Breast epithelium (tissue), 4 donors: ENCODE measurements at regions not wholly inside any gene's neighbourhood (a gene's known extent, or its start where the extent isn't known, plus 50 kb on each side); places are given as distances from the start of the nearest gene placed in this dataset.

ENCODE experiments used
- DNase-seq, 2 donors: peaks; one replicate each; pipeline ENCODE4 v3.0.0-alpha.2; 2019; ENCODE audit warnings: low spot score in 2 of 2
- H3K27ac ChIP-seq, 2 donors: fragments of 200-600 bp; sonication (generic) in 1 of 2; one replicate each; pipeline ENCODE4 v1.5.1; 2016 to 2019; ENCODE audit warnings: mild to moderate bottlenecking in 1 of 2
- H3K27me3 ChIP-seq, 2 donors: fragments of 200-600 bp; sonication (generic) in 1 of 2; one replicate each; pipeline versions ENCODE4 v1.5.1 to v1.6.0; 2017 to 2019; ENCODE audit warnings: control low read depth in 1 of 2, mild to moderate bottlenecking in 1 of 2
- H3K36me3 ChIP-seq: fragments of 200-600 bp; one replicate; pipeline ENCODE4 v1.5.1; 2019
- H3K4me1 ChIP-seq, 2 donors: fragments of 200-600 bp; sonication (generic); one replicate each; pipeline ENCODE4 v1.5.1; 2016 to 2019; ENCODE audit warnings: control low read depth in 1 of 2
- H3K4me3 ChIP-seq, 3 donors: fragments of 200-600 bp; sonication (generic); 1 replicate in 2 of 3; 2 replicates in 1 of 3; pipeline ENCODE4 v1.5.1; 2016 to 2019; ENCODE audit warnings: mild to moderate bottlenecking in 3 of 3, moderate library complexity in 2 of 3
- H3K9me3 ChIP-seq, 2 donors: fragments of 200-600 bp; sonication (generic) in 1 of 2; one replicate each; pipeline ENCODE4 v1.5.1; 2016 to 2019; ENCODE audit warnings: control low read depth in 1 of 2
- CTCF ChIP-seq, 3 donors: fragments of 450-650 bp; IDR thresholded peaks; one replicate each; pipeline ENCODE4 v1.5.1; 2016 to 2017; ENCODE audit warnings: antibody characterized with exemption in 3 of 3, mild to moderate bottlenecking in 3 of 3, moderate library complexity in 3 of 3
- POLR2A ChIP-seq: fragments of 450-650 bp; IDR thresholded peaks from one replicate; pipeline ENCODE4 v1.6.1; 2016; ENCODE audit warnings: antibody characterized with exemption, mild to moderate bottlenecking, moderate library complexity
- POLR2AphosphoS5 ChIP-seq, 3 donors: sonication (generic); formaldehyde crosslinking; IDR thresholded peaks; one replicate each; pipeline ENCODE4 v1.6.1; 2017; ENCODE audit warnings: antibody characterized with exemption in 3 of 3
- intact Hi-C: fragments of 100-400 bp; cut with DNase I; formaldehyde crosslinking; loops from one replicate; pipeline ENCODE4 v1.15.1; 2023; ENCODE audit warnings: low total_unique reads

- no peaks in the 10 kb centered on the region for H3K36me3 ChIP-seq
- no peak for DNase-seq
- no peaks in the 10 kb centered on the region for H3K9me3 ChIP-seq
- H3K27me3 ChIP-seq, result no peaks in the 10 kb centered on the region
- H3K27ac ChIP-seq, result no peak overlapping the region
- TF ChIP-seq POLR2AphosphoS5 (IDR thresholded peaks at IDR 0.05) (no peak), POLR2A (no peak), CTCF (IDR thresholded peaks at IDR 0.05) (no peak)
- H3K4me1 ChIP-seq, result no peaks in the 10 kb centered on the region
- H3K4me3 ChIP-seq, result no peak overlapping the region
- intact Hi-C loops, result no loop called here
These were observed 655.9 kb downstream of the DSC3 start for GRCh38 chr18:30386624-30387023.

DNA sequence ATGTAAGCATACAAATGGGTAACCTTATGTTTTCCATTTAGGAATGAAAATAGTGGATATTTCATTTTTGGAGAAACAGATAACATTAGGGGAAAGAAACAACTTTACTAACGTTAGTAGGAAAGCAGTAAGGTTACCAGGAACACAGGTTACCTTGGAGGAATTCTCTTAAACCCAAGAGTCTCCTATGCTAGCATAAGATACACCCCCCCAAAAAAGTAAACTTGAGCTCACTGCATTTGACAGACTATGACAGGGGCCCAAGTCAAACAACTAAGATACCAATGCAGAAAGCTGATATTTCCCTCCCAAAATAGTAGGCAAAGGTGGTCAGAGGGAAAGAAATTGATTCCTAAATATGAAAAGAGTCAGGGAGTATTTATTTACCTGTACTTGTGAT, 656.9 kb downstream of the DSC3 start:
- no peak for TF ChIP-seq CTCF (IDR thresholded peaks at IDR 0.05)
- no peak for TF ChIP-seq POLR2A
- TF ChIP-seq POLR2AphosphoS5 (IDR thresholded peaks at IDR 0.05), result no peak
- DNase-seq, result no peak
- peaks cover 0 to 2% of the 10 kb centered on the region in 2 donors for H3K9me3 ChIP-seq
- no peak overlapping the region for H3K27ac ChIP-seq
- intact Hi-C loops, result no loop called here
- no peaks in the 10 kb centered on the region for H3K27me3 ChIP-seq
- H3K36me3 ChIP-seq, result no peaks in the 10 kb centered on the region
- no peaks in the 10 kb centered on the region for H3K4me1 ChIP-seq
- no peak overlapping the region for H3K4me3 ChIP-seq

DNA sequence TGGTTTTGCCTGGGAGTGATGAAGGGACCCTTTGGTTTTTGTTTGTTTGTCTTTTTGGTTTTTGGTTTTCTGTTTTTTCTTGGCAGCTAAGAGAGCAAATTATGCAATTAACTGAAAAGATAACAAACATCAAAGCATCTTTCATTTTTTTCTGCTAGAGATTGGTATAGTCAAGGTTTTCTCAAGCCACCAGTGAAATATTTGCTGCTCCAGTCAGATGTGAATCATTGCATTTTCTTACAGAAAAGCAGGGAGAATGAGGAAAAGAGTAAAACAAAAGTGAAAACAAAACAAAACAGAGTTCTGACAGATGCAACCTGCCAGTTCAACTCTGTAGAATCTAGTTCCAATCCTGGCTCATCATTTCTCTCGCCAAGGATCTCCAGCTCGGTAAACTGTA, 660.7 kb downstream of the DSC3 start:
- intact Hi-C loops, result no loop called here
- H3K27me3 ChIP-seq, result no peaks in the 10 kb centered on the region
- peaks cover 0 to 13% of the 10 kb centered on the region in 2 donors for H3K9me3 ChIP-seq
- H3K36me3 ChIP-seq, result no peaks in the 10 kb centered on the region
- H3K4me3 ChIP-seq, result no peak overlapping the region
- H3K4me1 ChIP-seq, result no peaks in the 10 kb centered on the region
- no peak overlapping the region for H3K27ac ChIP-seq
- TF ChIP-seq POLR2A (no peak), POLR2AphosphoS5 (IDR thresholded peaks at IDR 0.05) (no peak), CTCF (IDR thresholded peaks at IDR 0.05) (no peak)
- no peak for DNase-seq

DNA sequence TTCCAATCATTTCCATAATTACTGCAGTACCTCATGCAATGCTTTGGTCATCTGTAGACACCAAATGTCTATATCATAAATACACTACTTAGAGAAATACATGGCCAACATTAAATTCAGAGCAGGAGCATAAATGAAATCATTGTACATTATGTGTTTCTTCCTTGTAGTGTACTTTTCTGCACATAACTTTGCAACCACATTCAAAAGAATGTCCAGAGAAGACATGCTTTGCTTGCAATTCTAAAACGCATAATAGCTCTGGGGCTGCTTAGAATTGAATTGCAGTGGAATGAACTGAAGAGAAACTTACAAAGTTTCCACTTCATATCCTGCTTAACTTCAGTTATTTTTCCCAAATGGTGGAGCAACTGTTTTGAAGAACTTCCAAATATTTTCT, 664.4 kb downstream of the DSC3 start:
- no peaks in the 10 kb centered on the region for H3K36me3 ChIP-seq
- TF ChIP-seq CTCF (IDR thresholded peaks at IDR 0.05), result no peak
- no peak for TF ChIP-seq POLR2AphosphoS5 (IDR thresholded peaks at IDR 0.05)
- TF ChIP-seq POLR2A, result no peak
- no peaks in the 10 kb centered on the region for H3K4me1 ChIP-seq
- H3K27me3 ChIP-seq, result no peaks in the 10 kb centered on the region
- intact Hi-C loops, result no loop called here
- H3K9me3 ChIP-seq, result peaks cover 0 to 13% of the 10 kb centered on the region in 2 donors
- no peak overlapping the region for H3K27ac ChIP-seq
- no peak overlapping the region for H3K4me3 ChIP-seq
- DNase-seq, result no peak

DNA sequence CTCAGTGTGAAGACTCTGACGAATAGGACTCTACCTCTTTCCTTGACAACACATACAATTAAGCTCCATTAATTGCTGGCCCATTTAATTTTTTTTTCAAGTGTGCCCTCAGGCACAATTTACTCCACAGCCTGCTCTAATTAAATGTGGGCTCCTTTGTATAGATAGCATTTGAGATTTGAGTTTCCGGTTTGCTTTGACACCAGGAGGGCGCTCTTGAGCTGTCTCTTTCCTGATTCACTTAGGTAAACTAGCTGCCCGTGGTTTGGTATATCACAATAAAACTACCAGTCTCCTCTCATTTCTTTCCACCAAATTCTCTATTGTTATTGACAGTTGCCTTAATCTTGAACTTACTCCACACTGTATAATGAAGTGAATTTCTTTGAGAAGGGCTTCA, 666.0 kb downstream of the DSC3 start:
- Histone ChIP-seq H3K27me3 (no peaks in the 10 kb centered on the region), H3K27ac (no peak overlapping the region), H3K4me1 (no peaks in the 10 kb centered on the region), H3K9me3 (peaks cover 0 to 13% of the 10 kb centered on the region in 2 donors), H3K36me3 (no peaks in the 10 kb centered on the region), H3K4me3 (no peak overlapping the region)
- intact Hi-C loops, result no loop called here
- TF ChIP-seq CTCF (IDR thresholded peaks at IDR 0.05) (no peak), POLR2A (no peak), POLR2AphosphoS5 (IDR thresholded peaks at IDR 0.05) (no peak)
- no peak for DNase-seq
